ENCODE measurements at regions not wholly inside any gene's neighbourhood (a gene's known extent, or its start where the extent isn't known, plus 50 kb on each side); places are given as distances from the start of the nearest gene placed in this dataset.

DNA sequence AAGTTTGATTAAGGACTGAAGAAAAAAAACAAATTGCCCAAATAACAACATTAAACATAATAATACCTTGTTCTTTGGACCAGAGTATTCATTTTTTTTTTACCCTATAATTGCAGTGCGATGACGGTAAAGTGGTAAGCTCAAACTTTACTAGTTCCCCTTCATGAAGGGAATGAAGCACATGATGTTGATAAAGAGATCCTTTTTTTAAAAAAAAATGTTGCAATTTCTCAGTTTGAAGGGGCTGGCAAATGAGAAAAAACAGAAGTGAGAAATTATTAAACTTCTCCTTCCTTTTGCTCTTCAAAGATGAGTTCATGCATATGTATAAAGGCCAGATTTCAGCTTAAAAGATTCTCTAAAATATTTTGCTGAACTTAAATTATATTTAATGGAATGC lies 231.7 kb downstream of the C4orf33 start:
- Histone ChIP-seq H3K4me3 (ENCODE audit: low read length) (peak overlapping the region; percentile 62), H3K9me3 (ENCODE audit: insufficient read depth, low read length) (no peaks in the 10 kb centered on the region), H3K27ac (ENCODE audit: low read length) (peak overlapping the region; percentile 95), H3K36me3 (replicated peaks; ENCODE audit: low read depth, low read length) (no peaks in the 10 kb centered on the region), H3K27me3 (ENCODE audit: low read depth, low read length) (no peaks in the 10 kb centered on the region), H3K79me2 (ENCODE audit: low read length) (no peaks in the 10 kb centered on the region), H3K4me2 (ENCODE audit: low read length) (peak overlapping the region; percentile 83), H3K9ac (ENCODE audit: low read length) (peak overlapping the region; percentile 64), H2AFZ (ENCODE audit: low read depth, low read length) (peak overlapping the region; percentile 82), H3K4me1 (ENCODE audit: low read length) (peaks cover 34% of the 10 kb centered on the region), H4K20me1 (ENCODE audit: insufficient read depth, low read length) (no peaks in the 10 kb centered on the region)
- TF ChIP-seq EZH2phosphoT487 (IDR thresholded peaks at IDR 0.05; ENCODE audit: low read depth), result no peak
- TF ChIP-seq, protein P1, sequence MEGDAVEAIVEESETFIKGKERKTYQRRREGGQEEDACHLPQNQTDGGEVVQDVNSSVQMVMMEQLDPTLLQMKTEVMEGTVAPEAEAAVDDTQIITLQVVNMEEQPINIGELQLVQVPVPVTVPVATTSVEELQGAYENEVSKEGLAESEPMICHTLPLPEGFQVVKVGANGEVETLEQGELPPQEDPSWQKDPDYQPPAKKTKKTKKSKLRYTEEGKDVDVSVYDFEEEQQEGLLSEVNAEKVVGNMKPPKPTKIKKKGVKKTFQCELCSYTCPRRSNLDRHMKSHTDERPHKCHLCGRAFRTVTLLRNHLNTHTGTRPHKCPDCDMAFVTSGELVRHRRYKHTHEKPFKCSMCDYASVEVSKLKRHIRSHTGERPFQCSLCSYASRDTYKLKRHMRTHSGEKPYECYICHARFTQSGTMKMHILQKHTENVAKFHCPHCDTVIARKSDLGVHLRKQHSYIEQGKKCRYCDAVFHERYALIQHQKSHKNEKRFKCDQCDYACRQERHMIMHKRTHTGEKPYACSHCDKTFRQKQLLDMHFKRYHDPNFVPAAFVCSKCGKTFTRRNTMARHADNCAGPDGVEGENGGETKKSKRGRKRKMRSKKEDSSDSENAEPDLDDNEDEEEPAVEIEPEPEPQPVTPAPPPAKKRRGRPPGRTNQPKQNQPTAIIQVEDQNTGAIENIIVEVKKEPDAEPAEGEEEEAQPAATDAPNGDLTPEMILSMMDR (IDR thresholded peaks at IDR 0.05; ENCODE audit: low read depth, low read length), result no peak

DNA sequence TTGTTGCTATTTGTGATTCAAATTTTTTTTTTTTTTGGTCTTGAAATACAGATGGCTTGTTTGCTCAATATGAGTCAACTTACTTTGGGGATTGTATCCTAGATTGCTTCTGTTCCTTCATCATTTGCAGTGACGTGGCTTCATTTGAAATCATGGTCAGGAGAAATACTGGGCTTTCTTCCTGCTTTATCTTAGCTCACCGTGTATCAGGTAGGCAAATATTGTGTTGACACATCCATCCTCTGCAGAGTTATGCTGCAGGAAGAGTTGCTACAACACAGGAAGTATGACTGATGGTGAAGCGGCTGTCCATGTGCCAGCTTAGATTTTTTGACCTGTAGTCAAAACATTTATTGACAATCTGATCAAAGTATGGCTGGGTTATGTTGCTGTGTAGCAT lies 232.2 kb downstream of the C4orf33 start:
- peak overlapping the region; percentile 28 for H3K4me3 ChIP-seq (ENCODE audit: low read length)
- peaks cover 34% of the 10 kb centered on the region for H3K4me1 ChIP-seq (ENCODE audit: low read length)
- no peaks in the 10 kb centered on the region for H3K9me3 ChIP-seq (ENCODE audit: insufficient read depth, low read length)
- H3K4me2 ChIP-seq (ENCODE audit: low read length), result peak overlapping the region; percentile 60
- TF ChIP-seq, protein P1 (IDR thresholded peaks at IDR 0.05; ENCODE audit: low read depth, low read length), result no peak
- no peak for TF ChIP-seq EZH2phosphoT487 (IDR thresholded peaks at IDR 0.05; ENCODE audit: low read depth)
- peak overlapping the region; percentile 95 for H3K27ac ChIP-seq (ENCODE audit: low read length)
- no peaks in the 10 kb centered on the region for H3K27me3 ChIP-seq (ENCODE audit: low read depth, low read length)
- H4K20me1 ChIP-seq (ENCODE audit: insufficient read depth, low read length), result no peaks in the 10 kb centered on the region
- H2AFZ ChIP-seq (ENCODE audit: low read depth, low read length), result peak overlapping the region; percentile 82
- H3K9ac ChIP-seq (ENCODE audit: low read length), result peak overlapping the region; percentile 46
- H3K79me2 ChIP-seq (ENCODE audit: low read length), result no peaks in the 10 kb centered on the region
- H3K36me3 ChIP-seq (replicated peaks; ENCODE audit: low read depth, low read length), result no peaks in the 10 kb centered on the region

DNA sequence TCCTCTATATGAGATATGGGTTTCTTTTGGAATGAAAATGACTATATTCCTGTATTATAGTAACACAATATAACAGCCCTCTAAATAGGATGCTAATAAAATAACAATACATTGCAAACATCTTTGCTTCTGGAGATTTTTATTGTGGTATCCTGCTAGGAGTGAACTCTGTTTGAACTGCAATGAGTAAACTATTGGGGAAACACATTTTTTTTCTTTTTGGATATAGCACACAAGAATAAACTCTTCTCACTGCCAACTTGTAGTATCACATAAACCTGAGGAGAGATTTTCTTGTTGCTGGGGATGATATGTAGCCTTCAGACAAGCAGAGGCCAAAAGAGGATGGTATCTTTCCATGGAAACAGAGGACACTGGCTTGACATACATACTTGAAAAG lies 238.2 kb downstream of the C4orf33 start:
- no peak overlapping the region for H3K4me2 ChIP-seq (ENCODE audit: low read length)
- no peak overlapping the region for H2AFZ ChIP-seq (ENCODE audit: low read depth, low read length)
- no peak overlapping the region for H3K27ac ChIP-seq (ENCODE audit: low read length)
- no peaks in the 10 kb centered on the region for H3K9me3 ChIP-seq (ENCODE audit: insufficient read depth, low read length)
- no peaks in the 10 kb centered on the region for H3K27me3 ChIP-seq (ENCODE audit: low read depth, low read length)
- no peaks in the 10 kb centered on the region for H3K4me1 ChIP-seq (ENCODE audit: low read length)
- H3K9ac ChIP-seq (ENCODE audit: low read length), result no peak overlapping the region
- TF ChIP-seq EZH2phosphoT487 (IDR thresholded peaks at IDR 0.05; ENCODE audit: low read depth), result no peak
- TF ChIP-seq, protein P1 (IDR thresholded peaks at IDR 0.05; ENCODE audit: low read depth, low read length), result no peak
- no peaks in the 10 kb centered on the region for H3K79me2 ChIP-seq (ENCODE audit: low read length)
- H3K36me3 ChIP-seq (replicated peaks; ENCODE audit: low read depth, low read length), result no peaks in the 10 kb centered on the region
- H4K20me1 ChIP-seq (ENCODE audit: insufficient read depth, low read length), result no peaks in the 10 kb centered on the region
- H3K4me3 ChIP-seq (ENCODE audit: low read length), result no peak overlapping the region

DNA sequence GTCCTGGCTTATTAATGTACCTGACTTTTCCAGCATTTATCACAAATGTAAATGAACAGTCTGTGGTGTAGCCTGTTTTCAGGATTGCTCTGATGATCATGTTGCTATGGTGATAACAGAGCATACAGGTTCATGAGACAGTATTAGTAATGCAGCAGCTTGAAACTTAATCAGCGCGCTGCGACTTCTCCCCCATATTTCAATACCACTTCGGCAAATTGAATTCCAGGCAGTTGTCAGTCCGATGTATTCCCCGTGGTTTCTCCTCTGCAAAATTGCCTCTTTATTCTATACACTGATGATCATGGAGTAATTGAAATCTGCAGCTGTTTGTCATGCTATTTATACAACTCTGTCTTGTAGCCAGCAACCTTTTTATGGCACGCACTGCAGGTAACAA lies 239.3 kb downstream of the C4orf33 start:
- Histone ChIP-seq H3K9me3 (ENCODE audit: insufficient read depth, low read length) (no peaks in the 10 kb centered on the region), H3K4me2 (ENCODE audit: low read length) (no peak overlapping the region), H3K4me3 (ENCODE audit: low read length) (no peak overlapping the region), H3K4me1 (ENCODE audit: low read length) (no peaks in the 10 kb centered on the region), H3K9ac (ENCODE audit: low read length) (no peak overlapping the region), H4K20me1 (ENCODE audit: insufficient read depth, low read length) (no peaks in the 10 kb centered on the region), H3K36me3 (replicated peaks; ENCODE audit: low read depth, low read length) (no peaks in the 10 kb centered on the region), H2AFZ (ENCODE audit: low read depth, low read length) (no peak overlapping the region), H3K79me2 (ENCODE audit: low read length) (no peaks in the 10 kb centered on the region), H3K27ac (ENCODE audit: low read length) (no peak overlapping the region), H3K27me3 (ENCODE audit: low read depth, low read length) (no peaks in the 10 kb centered on the region)
- no peak for TF ChIP-seq EZH2phosphoT487 (IDR thresholded peaks at IDR 0.05; ENCODE audit: low read depth)
- TF ChIP-seq, protein P1 (IDR thresholded peaks at IDR 0.05; ENCODE audit: low read depth, low read length), result no peak

Measured in OCI-LY3 (cell line).